HepG2 (cell line): ENCODE measurements at regions not wholly inside any gene's neighbourhood (a gene's known extent, or its start where the extent isn't known, plus 50 kb on each side); places are given as distances from the start of the nearest gene placed in this dataset.

Experiments used
- CCAR2 ChIP-seq: fragments of 200-400 bp; formaldehyde crosslinking; optimal IDR thresholded peaks from 2 replicates; pipeline ENCODE3; 2018; ENCODE audit warnings: low read depth, mild to moderate bottlenecking, low read length, moderate library complexity
- CREB1 ChIP-seq, 2 experiments: fragments of 450-650 bp in 1 of 2; IDR thresholded peaks; 2 replicates each; pipeline ENCODE4 v1.6.1; 2016 to 2017; ENCODE audit warnings: control low read depth in 1 of 2, mild to moderate bottlenecking in 1 of 2, missing compliant biosample characterization in 1 of 2, missing genetic modification characterization in 1 of 2
- CTCF ChIP-seq: sonication (generic); formaldehyde crosslinking; IDR thresholded peaks from 2 replicates; pipeline ENCODE4 v1.5.0; 2020; ENCODE audit warnings: mild to moderate bottlenecking, missing genetic modification reagents, moderate library complexity
- MTF1 ChIP-seq: sonication (generic); formaldehyde crosslinking; IDR thresholded peaks from 2 replicates; pipeline ENCODE4 v1.5.0; 2020; ENCODE audit warnings: missing genetic modification reagents
- POLR2AphosphoS5 ChIP-seq: IDR thresholded peaks from 2 replicates; pipeline ENCODE4 v1.6.1; 2012; ENCODE audit warnings: low read depth, low read length
- RERE ChIP-seq: IDR thresholded peaks from 2 replicates; pipeline ENCODE4 v1.6.1; 2016; ENCODE audit warnings: low read depth, missing genetic modification reagents, missing compliant biosample characterization
- YY1 ChIP-seq: IDR thresholded peaks from 2 replicates; pipeline ENCODE4 v1.6.1; 2011; ENCODE audit warnings: low read length, low read depth, moderate library complexity, mild to moderate bottlenecking; ENCODE audit not compliant: insufficient read depth, insufficient replicate concordance
- ZNF740 ChIP-seq: sonication (generic); formaldehyde crosslinking; IDR thresholded peaks from 2 replicates; pipeline ENCODE4 v1.4.0; 2020; ENCODE audit warnings: missing genetic modification reagents
- ZNF746 ChIP-seq: sonication (generic); formaldehyde crosslinking; IDR thresholded peaks from 2 replicates; pipeline ENCODE4 v1.8.0; 2022; ENCODE audit warnings: mild to moderate bottlenecking, missing genetic modification reagents
- ZNF782 ChIP-seq: sonication (generic); formaldehyde crosslinking; IDR thresholded peaks from 2 replicates; pipeline ENCODE4 v1.4.0; 2020; ENCODE audit warnings: missing genetic modification reagents, mild to moderate bottlenecking, borderline replicate concordance

- TF ChIP-seq CREB1 (IDR thresholded peaks at IDR 0.05) (no peak), CREB1 (CRISPR knock-in tag; IDR thresholded peaks at IDR 0.05) (no peak), ZNF746 (CRISPR knock-in tag) (no peak), MTF1 (no peak), CTCF (CRISPR knock-in tag) (no peak), ZNF782 (CRISPR knock-in tag) (no peak), POLR2AphosphoS5 (no peak), RERE (no peak), ZNF740 (no peak), CCAR2 (no peak), YY1 (no peak)
These were observed 160.8 kb downstream of the DMRT2 start for GRCh38 chr9:1210954-1211353.
